Amniotic epithelial cell (primary cell): ENCODE measurements at regions not wholly inside any gene's neighbourhood (a gene's known extent, or its start where the extent isn't known, plus 50 kb on each side); places are given as distances from the start of the nearest gene placed in this dataset.
"Not testable (repeated sequence)": the region's sequence is repeated elsewhere in the genome, so short reads cannot be mapped to it uniquely, and the experiment has no call there.

Experiments used
- DNase-seq: peaks from one replicate; pipeline ENCODE4 v3.0.0-alpha.2; 2010; ENCODE audit warnings: low read depth

DNA sequence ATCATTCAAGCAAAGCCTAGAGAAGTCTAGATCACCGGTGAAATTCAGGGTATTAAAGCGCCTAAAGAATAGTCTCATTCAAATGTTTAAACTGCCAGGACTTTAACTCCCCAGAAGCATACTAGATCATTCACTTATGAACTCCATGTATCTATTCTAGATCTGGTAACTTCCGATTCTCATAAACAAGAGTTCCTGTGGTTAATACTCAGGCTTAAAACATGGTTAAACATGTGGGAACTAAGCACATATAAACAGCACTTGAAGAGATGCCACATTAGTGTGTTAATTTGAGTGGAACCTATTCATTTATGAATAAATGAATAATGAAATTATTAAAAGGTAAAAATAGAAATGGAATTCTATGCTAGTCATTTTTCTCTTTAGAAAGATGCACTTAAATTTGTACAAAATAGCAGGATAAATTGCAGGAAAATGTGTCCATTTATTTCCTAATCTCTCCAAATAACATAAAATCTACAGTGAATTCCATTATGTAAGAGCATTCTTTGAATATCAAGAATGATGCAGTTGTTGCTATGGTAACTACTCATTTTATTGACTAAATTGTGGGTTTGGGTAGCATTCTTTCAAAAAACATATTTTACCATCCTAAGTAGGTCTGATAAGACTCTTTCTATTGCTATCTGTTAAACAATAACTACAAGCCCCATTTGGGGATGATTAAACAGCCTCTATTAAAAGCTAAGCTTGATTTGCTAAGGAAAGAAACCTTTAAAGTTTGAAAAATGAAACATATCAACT lies 147.6 kb upstream of the TMEM168 start:
- DNase-seq: peak; percentile 55

DNA sequence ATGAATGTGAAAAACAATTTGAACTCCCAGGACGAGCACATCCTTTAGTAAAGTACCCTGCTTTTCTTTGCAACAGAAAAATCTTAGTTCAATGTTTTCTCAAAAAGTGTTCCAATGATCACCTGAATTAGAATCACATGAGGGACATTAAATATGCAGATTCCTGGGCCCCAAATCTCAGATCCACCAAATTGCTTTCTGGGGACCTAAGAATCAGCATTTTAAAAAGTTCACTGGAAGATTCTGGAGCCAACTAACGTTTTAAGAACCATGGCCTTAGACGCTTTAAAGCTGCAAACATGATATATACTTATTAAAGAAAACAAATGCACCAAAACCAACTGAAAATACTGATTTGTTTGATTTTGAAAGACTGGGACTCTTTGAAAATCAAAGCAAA lies 143.4 kb upstream of the TMEM168 start:
- no peak for DNase-seq

DNA sequence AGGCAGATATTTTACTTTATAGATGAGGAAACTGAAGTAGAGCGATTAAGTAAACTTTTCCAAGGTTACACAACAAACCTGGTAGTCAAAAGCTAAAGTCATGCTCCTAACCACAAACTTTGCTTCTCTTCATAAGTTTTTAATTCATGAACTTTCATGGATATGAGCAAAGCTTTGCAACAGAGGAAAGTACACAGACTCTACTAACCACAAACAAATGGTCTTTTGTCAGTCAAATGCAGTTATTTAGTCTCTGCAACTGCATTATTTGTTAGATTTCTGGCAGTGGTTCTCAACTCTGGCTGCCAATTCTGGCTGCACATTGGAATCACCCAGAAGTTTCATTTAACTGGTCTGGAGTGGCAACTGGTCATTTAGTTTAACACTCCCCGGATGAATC lies 140.6 kb upstream of the TMEM168 start:
- peak; percentile 85 for DNase-seq

DNA sequence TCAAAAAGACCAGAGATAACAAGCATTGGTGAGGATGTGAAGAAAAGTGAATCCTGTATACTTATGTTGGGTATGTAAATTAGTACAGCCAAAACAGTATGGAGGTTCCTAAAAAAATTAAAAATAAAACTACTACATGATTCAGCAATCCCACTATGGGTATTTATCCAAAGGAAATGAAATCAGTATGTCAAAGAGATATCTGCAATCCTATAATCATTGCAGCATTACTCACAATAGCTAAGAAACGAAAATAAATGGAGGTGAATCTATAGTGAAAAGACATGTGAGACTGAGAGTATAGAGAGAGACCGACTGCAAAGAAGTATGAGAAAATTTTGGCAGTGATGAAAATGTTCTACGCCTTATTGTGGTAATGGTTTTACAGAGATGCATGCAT lies 139.2 kb upstream of the TMEM168 start:
- no peak for DNase-seq

DNA sequence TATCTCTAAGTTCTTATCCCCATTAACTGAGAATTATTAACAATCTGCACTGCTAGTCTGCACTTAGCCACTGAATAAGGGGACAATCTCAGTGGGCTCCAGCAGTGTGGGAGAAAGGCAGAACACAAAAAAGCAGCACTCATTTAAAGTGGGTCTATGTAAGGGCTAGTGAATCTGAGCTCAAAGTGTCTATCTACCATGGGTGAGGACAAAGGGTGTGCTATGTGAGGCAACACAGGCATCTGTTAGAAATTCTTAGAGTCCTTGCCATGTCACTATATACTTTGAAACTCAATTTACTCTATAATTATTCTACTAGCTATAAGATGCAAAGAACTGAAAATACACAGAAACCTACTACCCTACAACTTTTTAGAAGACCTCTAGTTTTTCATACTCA lies 135.8 kb upstream of the TMEM168 start:
- no peak for DNase-seq

DNA sequence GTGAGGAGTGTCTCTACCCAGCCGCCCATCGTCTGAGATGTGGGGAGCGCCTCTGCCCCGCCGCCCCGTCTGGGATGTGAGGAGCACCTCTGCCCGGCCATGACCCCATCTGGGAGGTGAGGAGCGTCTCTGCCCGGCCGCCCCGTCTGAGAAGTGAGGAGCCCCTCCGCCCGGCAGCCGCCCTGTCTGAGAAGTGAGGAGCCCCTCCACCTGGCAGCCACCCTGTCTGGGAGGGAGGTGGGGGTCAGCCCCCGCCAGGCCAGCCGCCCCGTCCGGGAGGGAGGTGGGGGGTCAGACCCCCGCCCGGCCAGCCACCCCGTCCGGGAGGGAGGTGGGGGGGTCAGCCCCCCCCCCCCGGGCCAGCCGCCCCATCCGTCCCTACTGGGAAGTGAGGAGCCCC lies 132.4 kb upstream of the TMEM168 start:
- DNase-seq: not testable (repeated sequence)

DNA sequence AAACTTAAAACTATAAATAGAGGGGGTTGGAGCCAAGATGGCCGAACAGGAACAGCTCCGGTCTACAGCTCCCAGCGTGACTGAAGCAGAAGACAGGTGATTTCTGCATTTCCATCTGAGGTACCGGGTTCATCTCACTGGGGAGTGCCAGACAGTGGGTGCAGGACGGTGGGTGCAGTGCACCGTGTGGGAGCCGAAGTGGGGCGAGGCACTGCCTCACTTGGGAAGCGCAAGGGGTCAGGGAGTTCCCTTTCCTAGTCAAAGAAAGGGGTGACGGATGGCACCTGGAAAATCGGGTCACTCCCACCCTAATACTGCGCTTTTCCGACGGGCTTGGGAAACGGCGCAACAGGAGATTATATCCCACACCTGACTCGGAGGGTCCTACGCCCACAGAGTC lies 126.2 kb upstream of the TMEM168 start:
- DNase-seq: not testable (repeated sequence)

DNA sequence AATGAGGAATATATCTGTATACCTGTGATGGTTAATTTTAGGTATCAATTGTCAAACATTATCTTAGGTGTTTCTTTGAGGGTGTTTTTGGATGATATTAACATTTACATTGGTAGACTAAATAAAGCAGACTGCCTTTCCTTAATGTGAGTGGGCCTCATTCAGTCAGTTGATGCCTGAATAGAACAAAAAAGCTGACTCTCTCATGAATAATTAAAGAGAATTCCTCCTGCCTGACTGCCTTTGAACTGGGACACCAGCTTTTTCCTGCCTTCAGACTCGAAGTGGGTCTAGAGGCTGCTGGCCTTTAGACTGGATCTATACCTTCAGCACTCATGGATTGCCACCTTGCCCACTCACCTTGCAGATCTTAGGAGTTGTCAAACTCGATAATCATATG lies 117.9 kb upstream of the TMEM168 start:
- DNase-seq: no peak

DNA sequence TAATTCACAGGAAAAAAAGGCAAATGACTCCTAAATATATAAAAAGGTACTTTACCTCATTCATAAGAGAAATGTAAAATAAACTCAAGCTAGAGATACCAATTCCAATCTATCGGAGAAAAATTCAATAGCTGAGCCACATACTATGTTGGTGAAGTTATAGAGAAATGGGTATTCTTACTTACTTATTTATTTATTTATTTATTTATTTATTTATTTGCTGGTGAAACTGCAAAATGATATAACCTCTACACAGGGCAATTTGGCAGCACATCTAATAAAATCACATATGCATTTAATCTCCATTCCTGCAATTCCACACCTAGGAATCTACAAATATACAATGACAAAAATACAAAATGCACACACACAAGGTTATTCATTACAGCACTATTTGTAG lies 117.5 kb upstream of the TMEM168 start:
- no peak for DNase-seq

DNA sequence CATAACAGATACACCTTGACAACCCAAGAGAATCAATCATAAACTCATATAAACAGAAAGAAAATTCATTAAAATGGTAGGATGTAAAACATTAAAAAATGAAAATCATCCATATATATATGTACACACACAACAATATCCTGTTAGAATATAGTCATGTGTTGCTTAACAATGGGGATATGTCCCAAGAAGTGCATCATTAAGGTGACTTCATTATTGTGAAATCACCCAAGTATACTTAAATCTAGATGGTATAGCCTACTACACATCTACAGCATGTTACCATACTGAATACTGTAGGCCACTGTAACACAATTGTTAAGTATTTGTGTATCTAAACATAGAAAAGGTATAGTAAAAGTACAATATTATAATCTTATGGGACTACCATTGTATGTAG lies 115.8 kb upstream of the TMEM168 start:
- no peak for DNase-seq

DNA sequence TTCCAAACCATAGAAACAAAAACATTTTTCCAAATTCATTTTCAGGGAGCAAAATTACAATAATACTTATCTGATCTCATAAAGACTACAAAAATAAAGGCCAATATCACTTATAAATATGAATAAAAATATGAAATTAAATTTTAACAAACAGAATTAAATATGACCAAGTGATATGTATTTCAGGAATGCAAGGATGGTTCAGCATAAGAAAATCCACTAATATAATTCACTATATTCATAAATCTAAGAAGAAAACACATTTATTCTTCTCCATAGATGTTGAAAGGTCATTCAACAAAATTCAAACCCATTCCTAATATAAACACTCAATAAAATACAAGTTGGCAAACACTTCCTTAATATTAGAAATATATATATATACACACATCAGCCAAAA lies 115.2 kb upstream of the TMEM168 start:
- DNase-seq: no peak

DNA sequence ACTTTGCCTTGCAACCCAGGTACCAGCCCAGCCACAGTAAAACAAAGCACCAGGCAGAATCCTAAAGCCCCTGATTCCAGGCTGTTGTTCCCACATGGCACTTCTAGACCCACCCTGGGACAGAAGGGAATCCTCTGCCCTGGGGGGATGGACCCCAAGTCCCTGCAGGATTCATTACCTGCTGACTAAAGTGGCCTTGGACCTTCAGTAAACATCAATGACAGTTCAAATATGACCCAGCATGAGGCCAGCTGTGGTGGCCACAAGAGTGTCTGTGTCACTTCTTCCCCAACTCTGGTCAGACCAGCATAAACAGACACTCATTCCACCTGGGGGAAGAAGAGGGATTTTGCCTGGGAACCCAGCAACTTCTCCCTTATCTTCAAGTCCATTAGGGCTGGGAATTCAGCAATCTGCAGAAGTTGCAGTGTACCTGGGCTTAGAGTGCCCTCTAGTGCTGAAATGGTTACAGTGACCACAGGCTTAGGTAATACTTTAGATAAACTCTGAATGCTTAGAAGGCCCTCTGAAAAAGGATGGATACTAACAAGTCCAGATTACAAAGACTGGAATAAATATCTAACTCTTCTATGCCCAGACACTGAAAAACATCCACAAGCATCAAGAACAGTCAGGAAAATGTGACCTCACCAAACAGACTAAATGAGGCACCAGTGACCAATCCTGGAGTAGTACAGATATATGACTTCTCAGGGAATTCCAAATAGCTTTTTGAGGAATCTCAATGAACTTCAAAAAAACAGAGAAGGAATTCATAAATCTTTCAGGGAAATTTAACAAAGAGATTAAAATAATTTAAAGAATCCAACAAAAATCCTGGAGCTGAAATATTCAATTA lies 108.5 kb upstream of the TMEM168 start:
- peak; percentile 80 for DNase-seq

DNA sequence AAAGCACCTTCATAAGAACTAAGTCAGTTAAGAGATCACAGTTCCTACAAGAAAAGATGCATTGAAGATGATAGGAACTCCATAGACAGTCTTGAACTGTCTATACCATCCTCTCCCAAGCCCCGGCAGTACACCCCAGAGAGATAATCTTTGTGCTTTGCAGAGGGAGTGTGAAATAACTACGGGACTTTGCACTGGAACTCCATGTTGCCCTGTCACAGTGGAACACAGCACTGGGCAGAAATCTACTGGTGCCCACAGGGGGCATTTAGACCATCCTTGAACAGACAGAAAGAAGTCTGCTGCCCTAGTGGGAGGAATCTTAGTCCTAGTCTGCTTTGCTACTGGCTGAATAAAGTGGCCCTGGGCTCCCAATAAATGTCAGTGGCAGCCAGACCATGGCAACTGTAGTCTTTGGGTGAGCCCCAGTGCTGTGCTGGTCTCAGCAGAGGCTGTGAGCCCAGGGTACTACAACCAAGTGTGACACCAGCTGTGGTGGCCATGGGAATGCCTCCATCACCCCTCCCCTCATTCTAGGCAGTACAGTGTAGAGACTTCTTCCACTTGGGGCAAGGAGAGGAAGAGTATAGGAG lies 107.7 kb upstream of the TMEM168 start:
- DNase-seq: no peak

DNA sequence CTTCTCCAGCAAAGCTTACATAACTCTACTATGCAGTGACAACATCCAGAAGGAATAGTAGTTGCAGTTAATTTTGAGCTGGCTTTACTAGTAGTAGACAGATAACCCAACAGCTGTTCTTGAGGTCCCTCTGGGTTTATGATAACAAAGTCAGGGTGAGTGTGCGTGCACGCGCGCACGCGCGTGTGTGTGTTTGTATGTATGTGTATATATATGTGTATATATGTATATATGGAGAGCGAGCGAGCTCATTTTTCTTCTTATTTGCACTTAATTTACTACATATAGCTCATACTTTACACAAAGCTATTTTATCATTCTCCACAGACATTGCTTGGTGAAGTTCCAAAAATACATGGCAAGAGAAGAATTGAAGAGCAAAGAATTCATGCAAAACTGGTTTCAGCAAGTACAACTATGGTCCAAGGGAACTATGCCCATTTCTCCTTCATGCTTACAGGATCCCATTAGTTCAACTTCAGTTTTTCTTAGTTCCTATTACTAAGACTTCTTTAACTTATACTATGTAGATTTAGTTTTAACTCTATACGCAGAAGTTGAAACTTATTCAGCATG lies 105.9 kb upstream of the TMEM168 start:
- DNase-seq: no peak

DNA sequence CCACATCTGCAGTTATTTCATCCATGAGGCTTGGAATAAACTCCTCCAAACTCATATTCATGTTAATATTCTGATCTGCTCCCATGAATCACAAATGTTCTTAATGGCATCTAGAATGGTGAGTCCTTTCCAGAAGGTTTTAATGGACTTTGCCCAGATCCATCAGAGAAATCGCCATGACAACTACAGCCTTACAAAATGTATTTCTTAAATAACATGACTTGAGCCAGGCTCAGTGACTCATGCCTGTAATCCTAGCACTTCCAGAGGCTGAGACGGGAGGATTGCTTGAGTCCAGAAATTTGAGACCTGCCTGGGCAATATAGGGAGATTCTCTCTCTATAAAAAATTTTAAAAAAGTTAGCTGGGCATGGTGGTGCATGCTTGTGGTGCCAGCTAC lies 102.1 kb upstream of the TMEM168 start:
- DNase-seq: peak; percentile 71

DNA sequence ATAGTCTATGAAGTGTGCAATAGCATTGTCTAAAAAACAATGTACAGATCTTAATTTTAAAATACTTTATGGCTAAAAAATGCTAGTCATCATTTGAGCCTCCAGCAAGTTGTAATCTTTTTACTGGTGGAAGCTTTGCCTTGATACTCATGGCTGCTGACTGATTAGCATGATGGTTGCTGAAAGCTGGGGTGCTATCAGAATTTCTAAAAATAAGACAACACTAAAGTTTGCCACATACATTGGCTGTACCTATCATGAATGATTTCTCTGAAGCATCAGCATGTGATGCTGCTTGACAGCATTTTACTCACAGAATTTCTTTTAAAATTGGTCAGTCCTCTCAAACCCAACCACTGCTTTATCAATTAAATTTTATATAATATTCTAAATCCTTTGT lies 101.5 kb upstream of the TMEM168 start:
- no peak for DNase-seq

DNA sequence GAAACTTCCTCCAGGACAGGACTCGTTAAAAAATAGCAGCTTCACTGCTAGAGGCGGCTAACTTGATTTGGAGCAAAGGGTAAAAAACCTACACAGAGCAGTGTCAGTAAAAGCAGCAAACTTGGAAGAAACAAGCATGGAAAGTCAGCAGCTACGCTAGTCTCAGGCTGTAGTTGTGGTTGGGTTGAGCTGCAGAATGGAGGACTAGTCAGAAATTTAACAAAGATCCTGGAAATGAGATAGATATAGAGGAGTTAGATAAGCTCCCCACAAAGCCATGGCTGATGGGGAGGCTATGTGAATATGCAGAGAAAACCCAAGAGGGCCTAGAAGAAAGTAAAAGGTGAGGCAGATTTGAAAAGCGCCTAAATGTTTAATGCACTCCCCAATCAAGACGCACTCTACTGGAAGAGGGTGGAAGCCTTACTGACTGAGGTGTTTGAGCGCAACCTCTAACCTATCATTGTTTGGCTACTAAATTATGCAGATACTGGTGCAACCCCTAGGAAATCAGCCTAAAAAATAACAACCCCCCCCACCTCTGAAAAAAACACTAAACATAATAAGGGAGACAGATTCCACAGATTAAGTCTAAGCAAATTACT lies 99.7 kb upstream of the TMEM168 start:
- no peak for DNase-seq

DNA sequence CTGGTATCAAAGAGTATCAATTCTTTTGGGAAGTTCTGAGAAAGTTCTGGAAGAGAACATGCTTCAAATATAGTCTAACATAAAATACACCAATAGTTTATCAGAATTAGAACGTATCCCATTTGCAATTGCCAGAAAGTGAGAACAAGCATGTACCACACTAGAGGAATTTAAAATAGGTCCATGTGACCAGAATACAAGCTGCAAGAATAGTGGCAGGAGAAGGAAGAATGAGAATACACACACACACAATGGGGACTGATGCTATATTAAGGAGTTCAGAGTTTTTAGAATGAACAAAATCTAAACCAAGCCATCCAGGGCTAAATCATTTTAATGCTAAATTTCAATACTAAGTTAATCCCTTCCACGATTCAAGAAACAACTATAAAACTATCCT lies 99.1 kb upstream of the TMEM168 start:
- no peak for DNase-seq

DNA sequence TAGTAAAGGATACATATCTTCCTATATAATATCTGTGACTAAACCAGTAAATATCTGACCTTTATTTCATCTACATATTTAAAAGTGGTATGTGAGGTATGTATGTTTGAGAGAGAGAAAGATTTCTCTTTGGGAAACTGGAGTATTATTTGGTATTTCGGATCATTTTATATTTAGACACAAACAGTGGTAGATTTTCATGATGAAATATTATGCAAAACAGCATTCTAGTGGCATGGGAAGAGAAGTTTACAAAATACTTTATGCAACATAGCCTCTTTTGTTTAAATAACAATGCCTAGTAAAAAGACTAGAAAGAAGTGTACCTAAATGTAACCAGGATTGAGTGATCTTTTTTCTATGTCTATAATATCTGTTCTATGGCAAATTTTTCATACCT lies 98.6 kb upstream of the TMEM168 start:
- DNase-seq: no peak

DNA sequence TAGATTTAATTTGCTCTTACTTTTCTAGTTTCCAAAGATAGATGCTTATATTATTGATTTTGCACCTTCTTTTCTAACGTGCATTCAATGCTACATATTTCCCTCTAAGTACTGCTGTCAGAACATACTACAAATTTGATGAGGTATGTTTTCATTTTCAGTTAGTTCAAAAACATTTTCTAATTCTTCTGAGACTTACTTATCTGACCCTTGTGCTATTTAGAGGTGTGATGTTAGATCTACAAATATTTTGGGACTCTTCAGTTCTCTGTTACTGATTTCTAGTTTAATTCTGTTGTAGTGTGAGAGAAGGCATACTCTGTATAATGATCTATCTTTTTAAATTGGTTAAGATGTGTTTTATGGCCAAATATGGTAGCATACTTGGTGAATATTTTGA lies 97.8 kb upstream of the TMEM168 start:
- DNase-seq: no peak

DNA sequence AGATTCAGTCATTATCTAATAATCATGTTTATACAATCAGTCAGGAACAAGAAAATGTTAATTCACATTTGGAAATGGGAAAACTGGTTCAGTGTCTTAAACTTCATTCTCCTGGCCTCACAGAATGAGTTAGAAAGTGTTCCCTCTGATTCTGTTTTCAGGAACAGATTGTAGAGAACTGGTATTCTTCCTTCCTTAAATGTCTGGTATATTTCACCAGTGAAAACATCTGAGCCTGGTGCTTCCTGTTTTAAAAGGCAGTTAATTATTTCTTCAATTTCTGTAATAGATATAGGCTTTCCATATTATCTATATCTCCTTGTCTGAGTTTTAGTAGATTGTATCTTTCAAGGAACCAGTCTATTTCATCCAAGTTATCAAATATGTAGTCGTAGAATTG lies 97.1 kb upstream of the TMEM168 start:
- no peak for DNase-seq

DNA sequence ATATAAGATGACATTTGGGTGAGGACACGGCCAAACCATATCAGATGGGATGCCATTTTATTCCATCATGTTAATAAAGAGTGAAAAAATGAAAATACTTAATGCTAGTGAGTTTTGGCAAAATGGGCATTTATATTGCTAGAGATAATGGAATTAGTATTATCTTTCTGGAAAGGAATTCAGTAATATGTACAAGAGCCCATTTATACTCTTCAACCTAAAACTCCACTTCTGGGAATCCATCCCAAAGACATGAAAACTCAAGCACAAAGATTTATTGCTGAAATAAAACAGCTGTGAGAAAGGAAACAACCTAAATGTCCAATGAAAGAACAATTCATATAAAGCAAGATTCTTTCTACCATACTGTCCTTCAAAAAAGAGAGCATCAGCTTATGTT lies 96.0 kb upstream of the TMEM168 start:
- no peak for DNase-seq
